HepG2 (cell line): ENCODE measurements at regions not wholly inside any gene's neighbourhood (a gene's known extent, or its start where the extent isn't known, plus 50 kb on each side); places are given as distances from the start of the nearest gene placed in this dataset.

ENCODE experiments used
- ATAC-seq: fragments of 200-7000 bp; cut with Tn5 transposase; 3 replicates; pipeline ENCODE4 v1.9.1; 2020; ENCODE audit warnings: mild to moderate bottlenecking, moderate library complexity
- BruUV-seq: library from RNA; stranded (reverse); fragments of 400-500 nt; replicated peaks from 2 replicates; lab custom pipeline; 2021; lab: Mats Ljungman, UMichigan
- CTCF ChIA-PET: fragments of 300-600 bp; formaldehyde crosslinking; extraction: SDS; loops from one replicate; lab custom pipeline; 2021; ENCODE audit warnings: low total read pairs, inconsistent platforms, low intra/inter-chr PET ratio; lab: Yijun Ruan, JAX
- POLR2A ChIA-PET: fragments of 350-600 bp; sonication (Branson Sonifier 250); formaldehyde crosslinking; loops from one replicate; lab custom pipeline; 2020; ENCODE audit warnings: antibody characterized with exemption, inconsistent platforms; lab: Yijun Ruan, JAX
- DNase-seq: peaks from one replicate; pipeline ENCODE4 v3.0.0-alpha.2; 2015; ENCODE audit warnings: low spot score
- FAIRE-seq: peaks from 3 replicates; lab custom pipeline; 2011; peaks lifted over from hg19 to GRCh38; lab: Jason Lieb, UNC
- H2AFZ ChIP-seq: one replicate; pipeline ENCODE4 v1.6.1; 2011; ENCODE audit warnings: low read length, inconsistent platforms
- H3K27ac ChIP-seq: fragments of 300-600 bp; 3 replicates; pipeline ENCODE4 v1.8.0; 2011; ENCODE audit warnings: mixed run types, mild to moderate bottlenecking, mixed read lengths, low read length, inconsistent platforms; ENCODE audit not compliant: insufficient read depth; ENCODE audit errors: extremely low read length
- H3K27me3 ChIP-seq, 2 experiments: fragments of 200-600 bp in 1 of 2; 2 replicates in 1 of 2; 3 replicates in 1 of 2; pipeline versions ENCODE4 v1.6.0 to v1.8.0; 2011; ENCODE audit warnings: low read length in 2 of 2, mild to moderate bottlenecking in 2 of 2, moderate library complexity in 2 of 2, inconsistent platforms in 1 of 2; ENCODE audit not compliant: insufficient read depth in 2 of 2, control insufficient read depth in 1 of 2
- H3K36me3 ChIP-seq, 2 experiments: fragments of 200-600 bp in 1 of 2; replicated peaks in 1 of 2; 2 replicates in 1 of 2; 3 replicates in 1 of 2; pipeline versions ENCODE4 v1.5.1 to v1.8.0; 2011; ENCODE audit warnings: low read length in 2 of 2, inconsistent platforms in 1 of 2; ENCODE audit not compliant: insufficient read depth in 2 of 2, control insufficient read depth in 1 of 2
- H3K4me1 ChIP-seq: 2 replicates; pipeline ENCODE4 v1.5.1; 2012; ENCODE audit warnings: low read length, inconsistent platforms; ENCODE audit not compliant: insufficient read depth
- H3K4me2 ChIP-seq: 2 replicates; pipeline ENCODE4 v1.6.0; 2011; ENCODE audit warnings: low read depth, low read length, inconsistent platforms
- H3K4me3 ChIP-seq, 3 experiments: fragments of 200-600 bp in 1 of 3; sonication (generic), shearing (Covaris generic) in 1 of 3; replicated peaks in 1 of 3; 2 replicates each; pipeline ENCODE4 v1.5.1; 2011 to 2016; ENCODE audit warnings: low read length in 3 of 3, inconsistent platforms in 2 of 3, low read depth in 2 of 3, mild to moderate bottlenecking in 2 of 3, control low read depth in 1 of 3, mixed read lengths in 1 of 3; ENCODE audit not compliant: insufficient read depth in 1 of 3
- H3K79me2 ChIP-seq: one replicate; pipeline ENCODE4 v1.6.1; 2011; ENCODE audit warnings: low read length, inconsistent platforms; ENCODE audit not compliant: insufficient read depth
- H3K9ac ChIP-seq: 2 replicates; pipeline ENCODE4 v1.6.0; 2011; ENCODE audit warnings: mild to moderate bottlenecking, low read depth, low read length, inconsistent platforms; ENCODE audit not compliant: insufficient read depth
- H3K9me3 ChIP-seq: 2 replicates; pipeline ENCODE4 v1.5.1; 2012; ENCODE audit warnings: mild to moderate bottlenecking, low read length
- H4K20me1 ChIP-seq: 2 replicates; pipeline ENCODE4 v1.6.0; 2011; ENCODE audit warnings: inconsistent platforms, mild to moderate bottlenecking, low read length, moderate library complexity; ENCODE audit not compliant: insufficient read depth
- RCOR2 ChIP-seq: IDR thresholded peaks from 2 replicates; pipeline ENCODE4 v1.6.1; 2016; ENCODE audit warnings: missing biosample characterization, missing genetic modification reagents
- SRSF9 ChIP-seq: fragments of 200-400 bp; formaldehyde crosslinking; IDR thresholded peaks from 2 replicates; pipeline ENCODE4 v1.6.1; 2018; ENCODE audit warnings: borderline replicate concordance, mild to moderate bottlenecking, low read depth, low read length; ENCODE audit not compliant: insufficient read depth, poor library complexity, severe bottlenecking
- ZNF451 ChIP-seq: sonication (generic); formaldehyde crosslinking; IDR thresholded peaks from 2 replicates; pipeline ENCODE4 v1.5.0; 2020; ENCODE audit warnings: mild to moderate bottlenecking, missing genetic modification reagents
- ZNF460 ChIP-seq: sonication (generic); formaldehyde crosslinking; IDR thresholded peaks from 2 replicates; pipeline ENCODE4 v1.5.1; 2020; ENCODE audit warnings: missing genetic modification reagents, mild to moderate bottlenecking, borderline replicate concordance
- ZNF543 ChIP-seq: sonication (generic); formaldehyde crosslinking; IDR thresholded peaks from 2 replicates; pipeline ENCODE4 v1.4.0; 2020; ENCODE audit warnings: mild to moderate bottlenecking, missing genetic modification reagents
- WGBS: methylation state at CpG from one replicate; pipeline ENCODE4 v1.1.6; 2017; ENCODE audit warnings: low lambda C conversion rate; 5-methylcytosine and 5-hydroxymethylcytosine counted together
- in situ Hi-C: cut with HindIII; loops from 2 replicates; pipeline ENCODE4 v1.10.0; 2017; ENCODE audit warnings: low pct_unique_long_range_greater_than_20kb; ENCODE audit not compliant: extremely low pct_ligation_motif_present
- intact Hi-C: fragments of 100-400 bp; cut with micrococcal nuclease; formaldehyde crosslinking; loops from one replicate; pipeline ENCODE4 v1.10.0; 2022; ENCODE audit not compliant: unreplicated experiment
- TF ChIP-seq, protein P1 (sequence below): sonication (generic); formaldehyde crosslinking; IDR thresholded peaks from 2 replicates; pipeline ENCODE4 v1.9.0; 2022; ENCODE audit warnings: low read depth, missing genetic modification reagents
- TF ChIP-seq, protein P2 (sequence below): sonication (generic); formaldehyde crosslinking; IDR thresholded peaks from 2 replicates; pipeline ENCODE4 v1.4.0; 2020; ENCODE audit warnings: missing genetic modification reagents, mild to moderate bottlenecking, borderline replicate concordance
- TF ChIP-seq, protein P3 (sequence below): sonication (generic); formaldehyde crosslinking; IDR thresholded peaks from 2 replicates; pipeline ENCODE4 v1.5.0; 2020; ENCODE audit warnings: mild to moderate bottlenecking, low read depth, missing genetic modification reagents, borderline replicate concordance
- TF ChIP-seq, protein P4 (sequence below): sonication (generic); formaldehyde crosslinking; IDR thresholded peaks from 2 replicates; pipeline ENCODE4 v1.4.0; 2020; ENCODE audit warnings: missing genetic modification reagents

DNA sequence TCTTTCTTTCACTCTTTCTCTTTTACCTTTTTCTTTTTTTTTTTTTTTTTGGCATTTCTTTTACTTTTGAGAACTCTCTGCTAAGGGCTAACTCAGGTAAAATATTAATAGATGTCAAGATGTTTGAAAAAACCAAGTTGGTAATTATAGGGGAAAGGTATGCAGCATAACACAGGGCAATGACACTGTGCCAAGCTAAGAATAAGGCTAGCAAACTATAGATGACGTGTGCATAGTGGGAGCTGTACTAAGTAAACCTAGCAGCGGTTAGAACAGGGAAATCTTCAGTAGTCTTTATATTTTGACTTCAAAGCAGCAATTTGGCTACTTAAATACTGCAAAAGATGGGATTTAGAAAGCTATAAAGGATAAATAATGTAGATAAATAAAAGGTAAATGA is 415.4 kb upstream of the RGPD4 start (continued):
- no peak for TF ChIP-seq ZNF543 (CRISPR knock-in tag)

DNA sequence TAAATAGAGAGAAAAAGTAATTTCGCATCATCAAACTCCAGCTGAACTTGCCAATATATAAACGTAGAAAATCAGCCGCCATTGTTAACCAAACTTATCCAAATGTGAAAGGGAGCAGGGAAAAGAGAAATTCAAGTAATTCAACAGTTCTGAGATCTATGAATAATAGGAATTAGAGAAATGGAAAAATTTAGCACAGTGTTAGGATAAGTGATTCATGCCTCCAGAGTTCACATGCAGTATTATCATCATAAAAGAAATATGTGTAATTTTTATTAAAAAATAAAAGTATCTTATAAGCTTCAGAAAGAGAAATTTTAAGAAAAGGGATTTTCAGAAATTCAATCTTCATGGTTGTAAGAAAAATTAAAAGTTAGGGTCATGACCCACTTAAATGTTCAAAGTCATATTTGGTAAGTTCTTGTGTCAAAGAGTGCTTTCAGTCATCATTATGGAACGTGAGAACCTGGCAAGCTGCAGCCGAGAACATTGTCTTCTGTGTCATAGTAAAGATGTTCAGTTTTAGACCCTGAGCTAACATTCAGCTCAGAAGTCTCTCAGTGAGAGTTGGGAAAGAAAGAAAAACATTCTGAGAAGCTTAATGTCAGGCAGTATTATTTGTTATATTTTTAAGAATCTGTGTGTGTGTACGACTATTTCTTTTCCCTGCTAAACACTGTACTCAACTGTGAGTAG is 414.3 kb upstream of the RGPD4 start:
- no peak for DNase-seq
- ChIA-PET CTCF (no interaction called here), POLR2A (no interaction called here)
- TF ChIP-seq, protein P1, sequence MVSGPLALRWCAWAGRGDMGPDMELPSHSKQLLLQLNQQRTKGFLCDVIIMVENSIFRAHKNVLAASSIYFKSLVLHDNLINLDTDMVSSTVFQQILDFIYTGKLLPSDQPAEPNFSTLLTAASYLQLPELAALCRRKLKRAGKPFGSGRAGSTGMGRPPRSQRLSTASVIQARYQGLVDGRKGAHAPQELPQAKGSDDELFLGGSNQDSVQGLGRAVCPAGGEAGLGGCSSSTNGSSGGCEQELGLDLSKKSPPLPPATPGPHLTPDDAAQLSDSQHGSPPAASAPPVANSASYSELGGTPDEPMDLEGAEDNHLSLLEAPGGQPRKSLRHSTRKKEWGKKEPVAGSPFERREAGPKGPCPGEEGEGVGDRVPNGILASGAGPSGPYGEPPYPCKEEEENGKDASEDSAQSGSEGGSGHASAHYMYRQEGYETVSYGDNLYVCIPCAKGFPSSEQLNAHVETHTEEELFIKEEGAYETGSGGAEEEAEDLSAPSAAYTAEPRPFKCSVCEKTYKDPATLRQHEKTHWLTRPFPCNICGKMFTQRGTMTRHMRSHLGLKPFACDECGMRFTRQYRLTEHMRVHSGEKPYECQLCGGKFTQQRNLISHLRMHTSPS (CRISPR knock-in tag) = no peak
- Histone ChIP-seq H2AFZ (no peak overlapping the region), H3K4me1 (no peaks in the 10 kb centered on the region), H3K4me2 (no peak overlapping the region), H4K20me1 (no peaks in the 10 kb centered on the region), H3K27me3 (no peaks in the 10 kb centered on the region), H3K9ac (no peak overlapping the region), H3K27ac (no peak overlapping the region), H3K79me2 (no peaks in the 10 kb centered on the region), H3K9me3 (no peaks in the 10 kb centered on the region), H3K36me3 (no peaks in the 10 kb centered on the region), H3K4me3 (no peak overlapping the region)
- intact Hi-C loops (loop anchor here (2.0 kb wide), 1 partner anchor 24 kb away; no protein-coding TSS in a partner anchor), in situ Hi-C loops (no loop called here)
- WGBS = 1% methylated on average over 6 of the region's 6 CpGs
- ATAC-seq = no peak
- no TSS peak for BruUV-seq
- FAIRE-seq = no peak

DNA sequence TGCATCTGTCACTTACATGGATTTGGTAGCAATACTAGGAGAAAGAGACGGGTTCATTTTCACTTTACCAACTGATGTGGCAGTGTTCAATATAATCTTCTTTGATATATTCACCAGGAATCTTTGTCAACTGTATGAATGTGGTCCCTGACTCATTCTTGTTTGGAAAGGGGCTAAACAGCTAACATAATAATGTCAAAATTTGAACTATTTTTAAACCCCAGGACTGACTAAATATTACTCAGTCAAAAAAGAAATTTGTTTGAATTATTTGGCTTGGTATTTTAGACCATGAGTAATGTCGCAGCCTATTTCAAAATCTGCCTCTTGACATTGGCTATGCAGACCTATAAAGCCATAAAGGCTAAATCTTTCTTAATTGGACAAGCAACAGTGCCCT is 413.7 kb upstream of the RGPD4 start:
- Histone ChIP-seq H3K27me3 (no peaks in the 10 kb centered on the region), H3K4me3 (no peak overlapping the region), H2AFZ (no peak overlapping the region), H3K79me2 (no peaks in the 10 kb centered on the region), H3K4me2 (no peak overlapping the region), H3K27ac (no peak overlapping the region), H3K4me1 (no peaks in the 10 kb centered on the region), H3K9ac (no peak overlapping the region), H3K36me3 (no peaks in the 10 kb centered on the region), H3K9me3 (no peaks in the 10 kb centered on the region), H4K20me1 (no peaks in the 10 kb centered on the region)
- POLR2A ChIA-PET = no interaction called here
- no peak for FAIRE-seq
- in situ Hi-C loops (no loop called here), intact Hi-C loops (loop anchor here (2.0 kb wide), 1 partner anchor 24 kb away; no protein-coding TSS in a partner anchor)
- DNase-seq = no peak
- no TSS peak for BruUV-seq
- CTCF ChIA-PET = no interaction called here
- 2% methylated on average over 2 of the region's 2 CpGs for WGBS
- no peak for ATAC-seq
- TF ChIP-seq, protein P2, sequence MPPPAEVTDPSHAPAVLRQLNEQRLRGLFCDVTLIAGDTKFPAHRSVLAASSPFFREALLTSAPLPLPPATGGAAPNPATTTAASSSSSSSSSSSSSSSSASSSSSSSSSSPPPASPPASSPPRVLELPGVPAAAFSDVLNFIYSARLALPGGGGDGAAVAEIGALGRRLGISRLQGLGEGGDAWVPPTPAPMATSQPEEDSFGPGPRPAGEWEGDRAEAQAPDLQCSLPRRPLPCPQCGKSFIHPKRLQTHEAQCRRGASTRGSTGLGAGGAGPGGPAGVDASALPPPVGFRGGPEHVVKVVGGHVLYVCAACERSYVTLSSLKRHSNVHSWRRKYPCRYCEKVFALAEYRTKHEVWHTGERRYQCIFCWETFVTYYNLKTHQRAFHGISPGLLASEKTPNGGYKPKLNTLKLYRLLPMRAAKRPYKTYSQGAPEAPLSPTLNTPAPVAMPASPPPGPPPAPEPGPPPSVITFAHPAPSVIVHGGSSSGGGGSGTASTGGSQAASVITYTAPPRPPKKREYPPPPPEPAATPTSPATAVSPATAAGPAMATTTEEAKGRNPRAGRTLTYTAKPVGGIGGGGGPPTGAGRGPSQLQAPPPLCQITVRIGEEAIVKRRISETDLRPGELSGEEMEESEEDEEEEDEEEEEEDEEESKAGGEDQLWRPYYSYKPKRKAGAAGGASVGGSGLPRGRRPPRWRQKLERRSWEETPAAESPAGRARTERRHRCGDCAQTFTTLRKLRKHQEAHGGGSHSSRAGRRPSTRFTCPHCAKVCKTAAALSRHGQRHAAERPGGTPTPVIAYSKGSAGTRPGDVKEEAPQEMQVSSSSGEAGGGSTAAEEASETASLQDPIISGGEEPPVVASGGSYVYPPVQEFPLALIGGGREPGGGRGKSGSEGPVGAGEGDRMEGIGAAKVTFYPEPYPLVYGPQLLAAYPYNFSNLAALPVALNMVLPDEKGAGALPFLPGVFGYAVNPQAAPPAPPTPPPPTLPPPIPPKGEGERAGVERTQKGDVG (CRISPR knock-in tag) = no peak
- TF ChIP-seq SRSF9 (no peak), ZNF451 (CRISPR knock-in tag) (no peak), RCOR2 (no peak), ZNF460 (CRISPR knock-in tag) (no peak)
- TF ChIP-seq, protein P3, sequence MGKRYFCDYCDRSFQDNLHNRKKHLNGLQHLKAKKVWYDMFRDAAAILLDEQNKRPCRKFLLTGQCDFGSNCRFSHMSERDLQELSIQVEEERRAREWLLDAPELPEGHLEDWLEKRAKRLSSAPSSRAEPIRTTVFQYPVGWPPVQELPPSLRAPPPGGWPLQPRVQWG (CRISPR knock-in tag) = no peak
- TF ChIP-seq, protein P4, sequence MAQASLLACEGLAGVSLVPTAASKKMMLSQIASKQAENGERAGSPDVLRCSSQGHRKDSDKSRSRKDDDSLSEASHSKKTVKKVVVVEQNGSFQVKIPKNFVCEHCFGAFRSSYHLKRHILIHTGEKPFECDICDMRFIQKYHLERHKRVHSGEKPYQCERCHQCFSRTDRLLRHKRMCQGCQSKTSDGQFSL (CRISPR knock-in tag) = no peak
